Endothelial cell of umbilical vein (primary cell): ENCODE measurements at regions not wholly inside any gene's neighbourhood (a gene's known extent, or its start where the extent isn't known, plus 50 kb on each side); places are given as distances from the start of the nearest gene placed in this dataset.

Experiments
- BruUV-seq: library from RNA; stranded (reverse); fragments of 400-500 nt; replicated peaks from 2 replicates; lab custom pipeline; 2021; lab: Mats Ljungman, UMichigan
- CTCF ChIA-PET: fragments of 300-600, 350-600 bp; sonication (Branson Sonifier 250); formaldehyde crosslinking; loops from one replicate; lab custom pipeline; 2021; ENCODE audit warnings: antibody characterized with exemption, inconsistent platforms; lab: Charles Lee
- POLR2A ChIA-PET: fragments of 300-600, 350-600 bp; sonication (Branson Sonifier 250); formaldehyde crosslinking; loops from one replicate; lab custom pipeline; 2021; ENCODE audit warnings: antibody characterized with exemption, inconsistent platforms; lab: Charles Lee
- DNase-seq: peaks from one replicate; pipeline ENCODE4 v3.0.0-alpha.2; 2011; ENCODE audit warnings: low read depth, low spot score
- FAIRE-seq: peaks from 2 replicates; lab custom pipeline; 2011; peaks lifted over from hg19 to GRCh38; lab: Jason Lieb, UNC
- H2AFZ ChIP-seq: 2 replicates; pipeline ENCODE4 v1.6.0; 2012; ENCODE audit warnings: low read depth, low read length, control low read depth, inconsistent platforms
- H3K27ac ChIP-seq: 2 replicates; pipeline ENCODE4 v1.5.1; 2011; ENCODE audit warnings: low read depth, mild to moderate bottlenecking, control low read depth, low read length, moderate library complexity; ENCODE audit not compliant: insufficient read depth
- H3K27me3 ChIP-seq, 2 experiments: 2 replicates each; pipeline versions ENCODE4 v1.6.0 to v1.6.1; 2011; ENCODE audit warnings: low read length in 2 of 2, mixed read lengths in 1 of 2; ENCODE audit not compliant: control insufficient read depth in 2 of 2, insufficient read depth in 2 of 2
- H3K36me3 ChIP-seq, 2 experiments: 2 replicates in 1 of 2; 3 replicates in 1 of 2; pipeline ENCODE4 v1.5.1; 2011; ENCODE audit warnings: low read length in 2 of 2, mild to moderate bottlenecking in 1 of 2, moderate library complexity in 1 of 2; ENCODE audit not compliant: control insufficient read depth in 2 of 2, insufficient read depth in 2 of 2; ENCODE audit errors: extremely low read depth in 1 of 2
- H3K4me1 ChIP-seq: 3 replicates; pipeline ENCODE4 v1.5.1; 2011; ENCODE audit warnings: mild to moderate bottlenecking, low read length; ENCODE audit not compliant: control insufficient read depth, insufficient read depth; ENCODE audit errors: extremely low read depth
- H3K4me2 ChIP-seq: 2 replicates; pipeline ENCODE4 v1.6.1; 2011; ENCODE audit warnings: low read length, control low read depth, mixed read lengths; ENCODE audit not compliant: insufficient read depth
- H3K4me3 ChIP-seq, 3 experiments: fragments of 200-600 bp in 1 of 3; sonication (generic), shearing (Covaris generic) in 1 of 3; replicated peaks in 1 of 3; 2 replicates each; pipeline ENCODE4 v1.5.1; 2011 to 2016; ENCODE audit warnings: control low read depth in 3 of 3, low read length in 3 of 3, mild to moderate bottlenecking in 2 of 3, inconsistent platforms in 1 of 3, low read depth in 1 of 3, moderate library complexity in 1 of 3; ENCODE audit not compliant: insufficient read depth in 1 of 3
- H3K79me2 ChIP-seq: 2 replicates; pipeline ENCODE4 v1.6.0; 2012; ENCODE audit warnings: low read length, inconsistent platforms; ENCODE audit not compliant: control insufficient read depth, insufficient read depth
- H3K9ac ChIP-seq: replicated peaks from 2 replicates; pipeline ENCODE3; 2011; ENCODE audit warnings: low read length, control low read depth; ENCODE audit not compliant: insufficient read depth; ENCODE audit errors: extremely low read depth
- H3K9me1 ChIP-seq: replicated peaks from 3 replicates; pipeline ENCODE4 v1.6.0; 2011; ENCODE audit warnings: mild to moderate bottlenecking, low read length; ENCODE audit not compliant: control insufficient read depth, insufficient read depth; ENCODE audit errors: extremely low read depth
- H3K9me3 ChIP-seq: replicated peaks from 2 replicates; pipeline ENCODE4 v1.5.1; 2012; ENCODE audit warnings: low read length, inconsistent platforms; ENCODE audit not compliant: control insufficient read depth, insufficient read depth
- H4K20me1 ChIP-seq: replicated peaks from 2 replicates; pipeline ENCODE3; 2011; ENCODE audit warnings: mild to moderate bottlenecking, low read length; ENCODE audit not compliant: control insufficient read depth, insufficient read depth; ENCODE audit errors: extremely low read depth
- EZH2 ChIP-seq: IDR thresholded peaks from 2 replicates; pipeline ENCODE4 v1.6.1; 2012; ENCODE audit warnings: borderline replicate concordance, low read depth, mild to moderate bottlenecking, moderate library complexity, low read length, inconsistent platforms; ENCODE audit not compliant: severe bottlenecking
- FOS ChIP-seq: IDR thresholded peaks from 2 replicates; pipeline ENCODE4 v1.6.1; 2011; ENCODE audit warnings: mild to moderate bottlenecking, low read length, moderate library complexity, borderline replicate concordance; ENCODE audit not compliant: insufficient read depth
- GATA2 ChIP-seq: IDR thresholded peaks from 2 replicates; pipeline ENCODE4 v1.7.0; 2011; ENCODE audit warnings: low read depth, mild to moderate bottlenecking, moderate library complexity, mixed read lengths, low read length; ENCODE audit not compliant: insufficient read length, insufficient read depth
- JUN ChIP-seq: IDR thresholded peaks from 2 replicates; pipeline ENCODE4 v1.6.1; 2011; ENCODE audit warnings: borderline replicate concordance, low read depth; ENCODE audit not compliant: insufficient read length, insufficient read depth
- MAX ChIP-seq: IDR thresholded peaks from 2 replicates; pipeline ENCODE4 v1.6.1; 2011; ENCODE audit not compliant: insufficient read depth, insufficient read length
- MYC ChIP-seq: IDR thresholded peaks from one replicate; pipeline ENCODE4 v1.6.1; 2011; ENCODE audit warnings: mild to moderate bottlenecking, low read depth, low read length
- POLR2A ChIP-seq: IDR thresholded peaks from 2 replicates; pipeline ENCODE4 v1.6.1; 2012; ENCODE audit warnings: low read depth, mild to moderate bottlenecking, control low read depth, low read length
- POLR2AphosphoS5 ChIP-seq: IDR thresholded peaks from 2 replicates; pipeline ENCODE4 v1.6.1; 2012; ENCODE audit warnings: low read depth, mild to moderate bottlenecking, control low read depth, low read length, moderate library complexity; ENCODE audit not compliant: insufficient read depth
- dilution Hi-C: fragments of 300-500 bp; cut with MboI; formaldehyde crosslinking; loops from one replicate; pipeline ENCODE4 v1.15.0; 2019; ENCODE audit warnings: low sequenced_read_pairs; ENCODE audit not compliant: extremely low pct_ligation_motif_present
- intact Hi-C: fragments of 100-400 bp; cut with micrococcal nuclease; formaldehyde crosslinking; loops from one replicate; pipeline ENCODE4 v1.10.0; 2022
- TF ChIP-seq, protein P1 (sequence below), 2 donors: IDR thresholded peaks; 1 replicate in 1 of 2; 2 replicates in 1 of 2; pipeline ENCODE4 v1.5.1; 2011; ENCODE audit warnings: low read length in 2 of 2, mild to moderate bottlenecking in 2 of 2, moderate library complexity in 2 of 2, control low read depth in 1 of 2, inconsistent platforms in 1 of 2, low read depth in 1 of 2; ENCODE audit not compliant: insufficient read depth in 1 of 2; ENCODE audit errors: extremely low read depth in 1 of 2

- Histone ChIP-seq H3K4me3 (no peak overlapping the region), H2AFZ (no peak overlapping the region), H3K9ac (no peak overlapping the region), H3K4me2 (no peak overlapping the region), H4K20me1 (no peaks in the 10 kb centered on the region), H3K9me1 (no peaks in the 10 kb centered on the region), H3K79me2 (no peaks in the 10 kb centered on the region), H3K9me3 (no peaks in the 10 kb centered on the region), H3K27me3 (no peaks in the 10 kb centered on the region), H3K4me1 (peaks cover 15% of the 10 kb centered on the region), H3K27ac (no peak overlapping the region), H3K36me3 (no peaks in the 10 kb centered on the region)
- intact Hi-C loops (no loop called here), dilution Hi-C loops (no loop called here)
- TF ChIP-seq GATA2 = no peak
- no peak for TF ChIP-seq JUN
- TF ChIP-seq POLR2AphosphoS5 = no peak
- no peak for TF ChIP-seq EZH2
- TF ChIP-seq FOS = no peak
- no peak for TF ChIP-seq MAX
- no peak for TF ChIP-seq POLR2A
- TF ChIP-seq MYC = no peak
- TF ChIP-seq, protein P1, sequence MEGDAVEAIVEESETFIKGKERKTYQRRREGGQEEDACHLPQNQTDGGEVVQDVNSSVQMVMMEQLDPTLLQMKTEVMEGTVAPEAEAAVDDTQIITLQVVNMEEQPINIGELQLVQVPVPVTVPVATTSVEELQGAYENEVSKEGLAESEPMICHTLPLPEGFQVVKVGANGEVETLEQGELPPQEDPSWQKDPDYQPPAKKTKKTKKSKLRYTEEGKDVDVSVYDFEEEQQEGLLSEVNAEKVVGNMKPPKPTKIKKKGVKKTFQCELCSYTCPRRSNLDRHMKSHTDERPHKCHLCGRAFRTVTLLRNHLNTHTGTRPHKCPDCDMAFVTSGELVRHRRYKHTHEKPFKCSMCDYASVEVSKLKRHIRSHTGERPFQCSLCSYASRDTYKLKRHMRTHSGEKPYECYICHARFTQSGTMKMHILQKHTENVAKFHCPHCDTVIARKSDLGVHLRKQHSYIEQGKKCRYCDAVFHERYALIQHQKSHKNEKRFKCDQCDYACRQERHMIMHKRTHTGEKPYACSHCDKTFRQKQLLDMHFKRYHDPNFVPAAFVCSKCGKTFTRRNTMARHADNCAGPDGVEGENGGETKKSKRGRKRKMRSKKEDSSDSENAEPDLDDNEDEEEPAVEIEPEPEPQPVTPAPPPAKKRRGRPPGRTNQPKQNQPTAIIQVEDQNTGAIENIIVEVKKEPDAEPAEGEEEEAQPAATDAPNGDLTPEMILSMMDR (IDR thresholded peaks at IDR 0.05; ENCODE audit: extremely low read depth in 1 of 2, insufficient read depth in 1 of 2, low read depth in 1 of 2, low read length in 2 of 2) = no peak
- FAIRE-seq (no peak), DNase-seq (no peak)
- ChIA-PET CTCF (no interaction called here), POLR2A (no interaction called here)
- BruUV-seq = no TSS peak
Observed at GRCh38 chr10:2893991-2894390, 173.4 kb upstream of the PFKP start.
